Thymus (tissue), 11 donors: ENCODE measurements at regions not wholly inside any gene's neighbourhood (a gene's known extent, or its start where the extent isn't known, plus 50 kb on each side); places are given as distances from the start of the nearest gene placed in this dataset.

Experiments used
- DNase-seq, 9 donors: peaks; one replicate each; pipeline ENCODE4 v3.0.0-alpha.2; 2013; ENCODE audit warnings: low spot score in 9 of 9, low read depth in 6 of 9, missing footprints in 1 of 9
- H3K27ac ChIP-seq, 2 donors: one replicate each; pipeline ENCODE4 v1.5.1; 2013; ENCODE audit warnings: control low read depth in 1 of 2, low read depth in 1 of 2, low read length in 1 of 2, mild to moderate bottlenecking in 1 of 2, moderate library complexity in 1 of 2
- H3K27me3 ChIP-seq, 2 donors: one replicate each; pipeline ENCODE4 v1.5.1; 2013; ENCODE audit warnings: low read length in 1 of 2; ENCODE audit not compliant: control insufficient read depth in 2 of 2, insufficient read depth in 1 of 2
- H3K36me3 ChIP-seq, 2 donors: one replicate each; pipeline ENCODE4 v1.5.1; 2013; ENCODE audit warnings: low read length in 1 of 2, mild to moderate bottlenecking in 1 of 2, moderate library complexity in 1 of 2; ENCODE audit not compliant: control insufficient read depth in 2 of 2, insufficient read depth in 2 of 2
- H3K4me1 ChIP-seq, 2 donors: one replicate each; pipeline ENCODE4 v1.5.1; 2013; ENCODE audit warnings: low read length in 2 of 2; ENCODE audit not compliant: control insufficient read depth in 2 of 2, insufficient read depth in 2 of 2
- H3K4me3 ChIP-seq, 2 donors: one replicate each; pipeline ENCODE4 v1.5.1; 2013; ENCODE audit warnings: low read length in 2 of 2, control low read depth in 1 of 2, mild to moderate bottlenecking in 1 of 2
- H3K9me3 ChIP-seq, 2 donors: one replicate each; pipeline ENCODE4 v1.5.1; 2013; ENCODE audit warnings: low read length in 1 of 2, mild to moderate bottlenecking in 1 of 2; ENCODE audit not compliant: control insufficient read depth in 2 of 2, insufficient read depth in 1 of 2
- WGBS: extraction: QIAGEN DNeasy Blood & Tissue Kit; methylation state at CpG from one replicate; pipeline ENCODE4 v1.1.7; 2013; 5-methylcytosine and 5-hydroxymethylcytosine counted together
- donor health status: healthy.

DNA sequence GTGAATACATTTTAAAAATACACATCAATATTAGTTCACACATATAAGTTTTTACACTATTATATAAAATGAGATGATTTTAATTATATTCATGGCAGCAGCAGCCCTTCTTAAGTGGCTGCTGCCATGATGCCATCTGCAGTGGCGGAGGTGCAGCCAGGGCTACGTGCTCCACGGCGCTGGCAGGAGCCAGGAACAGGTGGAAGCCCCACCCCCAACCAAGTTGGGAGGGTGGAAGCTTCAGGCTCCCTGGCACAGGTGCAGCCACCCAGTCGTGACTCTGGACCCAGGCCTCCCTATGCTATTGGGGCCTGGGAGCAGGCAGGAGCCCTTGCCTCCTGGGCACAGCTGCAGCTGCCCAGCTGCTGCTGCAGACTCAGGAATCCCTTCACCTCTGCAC, 646.9 kb upstream of the PCDH9 start:
- WGBS = 91% methylated on average over 5 of the region's 5 CpGs
- Histone ChIP-seq H3K4me1 (no peaks in the 10 kb centered on the region), H3K9me3 (peaks cover 0 to 14% of the 10 kb centered on the region in 2 donors), H3K36me3 (no peaks in the 10 kb centered on the region), H3K27me3 (no peaks in the 10 kb centered on the region), H3K27ac (no peak overlapping the region), H3K4me3 (no peak overlapping the region)
- no peak for DNase-seq

DNA sequence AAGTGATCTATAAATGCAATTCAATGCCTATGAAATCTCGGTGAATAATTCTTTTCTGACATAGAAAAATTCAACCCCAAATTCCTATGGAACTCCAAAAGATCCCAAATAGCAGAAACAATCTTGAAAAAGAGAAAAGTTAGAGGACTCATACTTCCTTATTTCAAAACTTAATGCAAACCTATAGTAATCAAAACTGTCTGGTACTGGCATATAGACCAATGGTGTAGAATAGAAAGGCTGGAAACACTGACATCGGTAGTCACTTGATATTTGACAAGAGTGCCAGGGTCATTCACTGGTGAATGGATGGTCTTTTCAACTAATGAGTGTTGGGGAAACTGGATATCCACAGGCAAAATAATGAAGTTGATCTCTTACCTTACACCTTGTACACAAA, 637.1 kb upstream of the PCDH9 start:
- no peak overlapping the region for H3K27ac ChIP-seq
- H3K36me3 ChIP-seq = no peaks in the 10 kb centered on the region
- WGBS = 92% methylated on average over 2 of the region's 2 CpGs
- no peaks in the 10 kb centered on the region for H3K4me1 ChIP-seq
- no peak for DNase-seq
- no peaks in the 10 kb centered on the region for H3K27me3 ChIP-seq
- H3K9me3 ChIP-seq = peaks cover 0 to 3% of the 10 kb centered on the region in 2 donors
- no peak overlapping the region for H3K4me3 ChIP-seq

DNA sequence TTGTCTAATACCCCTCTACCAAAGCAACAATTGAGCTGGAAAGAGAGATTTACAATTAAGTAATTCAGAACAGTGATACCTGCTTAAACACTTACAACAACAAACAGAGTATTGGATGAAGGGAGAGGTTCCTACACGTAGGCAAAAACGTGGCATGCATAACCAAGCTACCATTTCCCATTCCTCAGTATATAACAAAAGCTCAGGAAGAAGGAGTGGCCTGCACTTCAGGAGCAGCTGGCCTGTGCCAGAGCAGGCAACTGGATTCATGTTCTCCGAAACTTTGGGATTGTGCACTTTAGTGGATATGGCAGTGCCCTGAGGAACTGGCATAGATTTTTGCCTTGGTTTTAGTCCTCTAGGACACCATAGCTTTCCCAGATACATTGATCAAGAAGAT, 630.2 kb upstream of the PCDH9 start:
- no peaks in the 10 kb centered on the region for H3K27me3 ChIP-seq
- peaks cover 0 to 10% of the 10 kb centered on the region in 2 donors for H3K9me3 ChIP-seq
- WGBS = 74% methylated on average over 3 of the region's 3 CpGs
- H3K4me3 ChIP-seq = no peak overlapping the region
- H3K36me3 ChIP-seq = no peaks in the 10 kb centered on the region
- no peak for DNase-seq
- H3K27ac ChIP-seq = no peak overlapping the region
- no peaks in the 10 kb centered on the region for H3K4me1 ChIP-seq

DNA sequence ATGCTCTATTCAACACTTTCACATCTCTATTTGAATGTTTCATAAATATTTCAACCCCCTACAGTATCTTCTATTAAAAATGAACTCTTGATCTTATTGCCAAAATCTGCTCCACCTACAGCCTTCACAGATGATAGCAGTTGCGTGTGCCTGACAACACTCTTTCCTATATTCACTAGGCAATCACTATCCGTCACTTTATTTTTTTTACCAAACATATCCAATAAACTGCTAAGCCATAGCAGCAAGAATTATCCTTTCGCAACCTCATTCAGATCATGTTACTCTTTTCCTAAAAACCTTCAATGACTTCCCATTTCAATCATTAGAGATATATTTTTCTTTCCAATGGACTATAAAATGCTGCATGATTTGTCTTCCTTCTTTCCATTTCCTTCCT, 629.8 kb upstream of the PCDH9 start:
- Histone ChIP-seq H3K4me1 (no peaks in the 10 kb centered on the region), H3K9me3 (peaks cover 0 to 10% of the 10 kb centered on the region in 2 donors), H3K27ac (no peak overlapping the region), H3K4me3 (no peak overlapping the region), H3K36me3 (no peaks in the 10 kb centered on the region), H3K27me3 (no peaks in the 10 kb centered on the region)
- 92% methylated on average over 3 of the region's 3 CpGs for WGBS
- DNase-seq = no peak

DNA sequence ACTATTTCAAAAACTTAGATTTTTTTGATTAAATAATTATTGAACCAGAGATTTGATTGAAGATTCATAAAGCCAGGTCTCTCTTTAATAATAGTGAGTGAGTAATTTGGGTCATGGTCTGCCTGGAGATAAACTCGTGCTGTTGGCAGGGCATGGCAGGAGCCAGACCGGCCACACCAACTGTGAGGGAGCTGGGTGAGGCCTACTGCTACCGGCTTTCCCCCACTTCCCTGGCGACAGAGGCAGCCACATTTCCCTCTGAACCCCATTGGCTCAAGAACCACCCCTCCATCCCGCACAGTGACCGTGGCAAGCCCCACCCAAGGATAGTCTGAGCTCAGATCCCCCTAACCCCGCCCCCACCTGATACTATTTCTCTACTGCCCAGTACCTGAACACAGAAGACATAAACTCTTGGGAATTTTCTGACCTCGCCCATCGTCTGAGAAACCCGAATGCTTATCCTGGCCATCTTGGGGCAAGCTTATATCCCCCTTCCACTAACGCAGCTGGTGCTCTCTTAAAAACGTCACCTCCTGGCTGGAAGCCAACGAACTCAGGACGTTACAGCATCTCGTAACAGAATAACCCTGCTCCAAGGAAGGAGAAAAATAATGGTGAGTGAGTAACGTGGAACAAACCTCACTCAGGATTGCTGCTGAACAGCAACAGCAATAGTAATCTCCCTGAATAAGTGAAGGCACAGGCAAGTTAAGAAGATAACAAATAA, 627.6 kb upstream of the PCDH9 start:
- no peak for DNase-seq
- Histone ChIP-seq H3K4me3 (no peak overlapping the region), H3K27ac (no peak overlapping the region), H3K9me3 (peaks cover 0 to 6% of the 10 kb centered on the region in 2 donors), H3K36me3 (no peaks in the 10 kb centered on the region), H3K27me3 (no peaks in the 10 kb centered on the region), H3K4me1 (no peaks in the 10 kb centered on the region)
- 94% methylated on average over 16 of the region's 16 CpGs for WGBS

DNA sequence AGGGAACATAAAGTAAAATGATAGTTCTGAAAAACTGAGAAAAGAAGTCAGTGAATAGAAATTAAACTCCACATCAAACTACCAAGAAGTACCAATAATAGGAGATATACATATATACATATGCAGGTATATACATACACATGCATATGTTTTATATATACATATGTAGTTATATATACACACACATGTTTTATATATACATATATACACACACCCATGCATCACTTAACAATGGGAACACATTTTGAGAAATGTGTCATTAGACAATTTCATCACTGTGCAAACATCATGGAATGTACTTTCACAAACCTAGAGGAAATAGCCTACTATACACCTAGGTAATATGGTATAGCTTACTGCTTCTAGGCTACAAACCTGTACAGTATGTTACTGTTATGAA, 626.8 kb upstream of the PCDH9 start:
- Histone ChIP-seq H3K36me3 (no peaks in the 10 kb centered on the region), H3K27me3 (no peaks in the 10 kb centered on the region), H3K9me3 (peaks cover 0 to 6% of the 10 kb centered on the region in 2 donors), H3K4me3 (no peak overlapping the region), H3K4me1 (no peaks in the 10 kb centered on the region), H3K27ac (no peak overlapping the region)
- DNase-seq = no peak

DNA sequence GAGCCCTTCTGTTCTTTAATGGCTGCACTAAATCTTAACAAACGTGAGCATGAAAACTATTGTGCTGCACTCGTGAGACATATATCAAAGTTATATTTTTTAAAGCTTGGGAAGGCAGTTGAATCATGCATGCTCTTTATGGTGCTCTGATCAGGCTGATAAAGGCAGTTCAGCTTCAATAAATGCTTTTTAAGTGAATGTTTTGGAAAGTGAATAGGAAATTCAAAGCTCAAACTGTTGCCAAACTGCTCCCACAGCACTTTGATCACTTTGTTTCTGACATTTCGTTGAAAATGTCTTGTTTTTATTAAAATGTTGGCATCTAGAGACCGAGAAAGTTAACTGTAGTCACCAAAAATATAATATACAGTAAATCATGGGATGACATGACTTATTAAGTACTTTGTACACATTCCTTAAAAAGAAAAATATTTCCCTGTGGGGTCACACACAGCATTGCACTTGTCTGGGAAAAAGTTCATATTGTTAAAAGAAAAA, 625.7 kb upstream of the PCDH9 start:
- 29% methylated on average over 4 of the region's 4 CpGs for WGBS
- Histone ChIP-seq H3K27me3 (no peaks in the 10 kb centered on the region), H3K4me3 (no peak overlapping the region), H3K36me3 (no peaks in the 10 kb centered on the region), H3K9me3 (peaks cover 0 to 6% of the 10 kb centered on the region in 2 donors), H3K4me1 (no peaks in the 10 kb centered on the region), H3K27ac (no peak overlapping the region)
- no peak for DNase-seq

DNA sequence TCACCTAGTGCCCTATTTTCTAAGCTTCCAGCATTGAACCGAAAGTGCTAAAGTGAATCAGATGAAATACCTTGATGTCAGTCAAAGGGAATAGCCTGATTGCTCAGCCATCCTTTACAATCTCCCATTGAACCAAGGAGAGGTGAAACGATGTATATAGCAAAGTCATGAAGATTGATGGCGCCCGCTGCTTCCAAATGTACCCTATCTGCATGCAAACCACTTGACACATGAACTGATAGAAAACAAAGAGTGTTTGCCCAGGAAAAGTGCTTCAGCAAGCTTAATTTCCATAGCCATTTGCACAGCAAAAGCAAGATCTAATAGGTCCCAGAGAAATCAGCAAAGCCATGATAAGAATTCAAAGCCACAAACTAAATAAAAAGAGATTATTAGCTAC, 624.9 kb upstream of the PCDH9 start:
- DNase-seq = no peak
- Histone ChIP-seq H3K27me3 (no peaks in the 10 kb centered on the region), H3K4me3 (no peak overlapping the region), H3K27ac (no peak overlapping the region), H3K36me3 (no peaks in the 10 kb centered on the region), H3K4me1 (no peaks in the 10 kb centered on the region), H3K9me3 (peaks cover 0 to 6% of the 10 kb centered on the region in 2 donors)
- 97% methylated on average over 4 of the region's 4 CpGs for WGBS

- Histone ChIP-seq H3K4me3 (no peak overlapping the region), H3K4me1 (no peaks in the 10 kb centered on the region), H3K27me3 (no peaks in the 10 kb centered on the region), H3K9me3 (peaks cover 1 to 5% of the 10 kb centered on the region in 2 donors), H3K27ac (no peak overlapping the region), H3K36me3 (no peaks in the 10 kb centered on the region)
- 82% methylated on average over 2 of the region's 2 CpGs for WGBS
- no peak for DNase-seq
Measured at GRCh38 chr13:67844574-67844973, 614.4 kb upstream of the PCDH9 start.
